Activated CD4-positive, alpha-beta T cell treated with anti-CD3 and anti-CD28 coated beads, Interleukin-2, amount 50 U/mL, for 48 hours (primary cell): ENCODE measurements at regions not wholly inside any gene's neighbourhood (a gene's known extent, or its start where the extent isn't known, plus 50 kb on each side); places are given as distances from the start of the nearest gene placed in this dataset.

ENCODE experiments used
- DNase-seq, 2 experiments: peaks; one replicate each; pipeline ENCODE4 v3.0.0-alpha.2; 2020

- no peak for DNase-seq
These were observed 277.0 kb downstream of the CDH2 start for GRCh38 chr18:27899893-27900292.

- DNase-seq, result no peak
These were observed 282.2 kb downstream of the CDH2 start for GRCh38 chr18:27894746-27895145.

GRCh38 chr18:27887711-27888495 is 289.0 kb downstream of the CDH2 start:
- DNase-seq, result no peak

GRCh38 chr18:27887287-27887686 is 289.6 kb downstream of the CDH2 start:
- DNase-seq, result no peak

- no peak for DNase-seq
These were observed 297.4 kb downstream of the CDH2 start for GRCh38 chr18:27879540-27879939.

- DNase-seq, result no peak
These were observed 305.2 kb downstream of the CDH2 start for GRCh38 chr18:27871726-27872125.

- no peak for DNase-seq
These were observed 307.2 kb downstream of the CDH2 start for GRCh38 chr18:27869735-27870134.

- no peak for DNase-seq
These were observed 311.5 kb downstream of the CDH2 start for GRCh38 chr18:27865431-27865830.

GRCh38 chr18:27863780-27864430 is 313.0 kb downstream of the CDH2 start:
- no peak for DNase-seq

GRCh38 chr18:27862041-27862682 is 314.8 kb downstream of the CDH2 start:
- DNase-seq, result no peak

GRCh38 chr18:27861539-27861938 is 315.4 kb downstream of the CDH2 start:
- DNase-seq, result no peak

- DNase-seq, result no peak
These were observed 316.2 kb downstream of the CDH2 start for GRCh38 chr18:27860701-27861107.

GRCh38 chr18:27860011-27860410 is 316.9 kb downstream of the CDH2 start:
- no peak for DNase-seq

GRCh38 chr18:27856820-27857219 is 320.1 kb downstream of the CDH2 start:
- no peak for DNase-seq

GRCh38 chr18:27855486-27855885 is 321.4 kb downstream of the CDH2 start:
- DNase-seq, result no peak

GRCh38 chr18:27854631-27855030 is 322.3 kb downstream of the CDH2 start:
- DNase-seq, result no peak

- DNase-seq, result no peak
These were observed 328.6 kb downstream of the CDH2 start for GRCh38 chr18:27848336-27848735.

GRCh38 chr18:27847412-27847811 is 329.5 kb downstream of the CDH2 start:
- no peak for DNase-seq

- DNase-seq, result no peak
These were observed 331.0 kb downstream of the CDH2 start for GRCh38 chr18:27845897-27846296.

GRCh38 chr18:27843783-27844777 is 332.9 kb downstream of the CDH2 start:
- DNase-seq, result no peak

GRCh38 chr18:27839141-27839540 is 337.8 kb downstream of the CDH2 start:
- no peak for DNase-seq

GRCh38 chr18:27838225-27838624 is 338.7 kb downstream of the CDH2 start:
- no peak for DNase-seq

- DNase-seq, result no peak
These were observed 350.8 kb downstream of the CDH2 start for GRCh38 chr18:27826101-27826500.
